Aorta (tissue), 5 donors: ENCODE measurements at regions not wholly inside any gene's neighbourhood (a gene's known extent, or its start where the extent isn't known, plus 50 kb on each side); places are given as distances from the start of the nearest gene placed in this dataset.
"Not testable (repeated sequence)": the region's sequence is repeated elsewhere in the genome, so short reads cannot be mapped to it uniquely, and the experiment has no call there.

Experiments used
- ATAC-seq: fragments of 200-7000 bp; cut with Tn5 transposase; one replicate; pipeline ENCODE4 v1.9.1; 2022; ENCODE audit warnings: moderate library complexity; ENCODE audit not compliant: low FRiP score
- DNase-seq, 2 donors: peaks; one replicate each; pipeline ENCODE4 v3.0.0-alpha.2; 2020
- H3K27ac ChIP-seq, 2 donors: one replicate each; pipeline ENCODE4 v1.5.1; 2013; ENCODE audit warnings: low read length in 2 of 2, mild to moderate bottlenecking in 2 of 2, moderate library complexity in 2 of 2, control low read depth in 1 of 2, inconsistent platforms in 1 of 2, low read depth in 1 of 2
- H3K27me3 ChIP-seq, 2 donors: one replicate each; pipeline ENCODE4 v1.6.1; 2013; ENCODE audit warnings: control low read depth in 1 of 2, low read length in 1 of 2, mild to moderate bottlenecking in 1 of 2, moderate library complexity in 1 of 2; ENCODE audit not compliant: insufficient read depth in 2 of 2, control insufficient read depth in 1 of 2
- H3K36me3 ChIP-seq, 2 donors: one replicate each; pipeline ENCODE4 v1.6.1; 2013; ENCODE audit warnings: control low read depth in 1 of 2, low read length in 1 of 2, mild to moderate bottlenecking in 1 of 2; ENCODE audit not compliant: insufficient read depth in 2 of 2, control insufficient read depth in 1 of 2
- H3K4me1 ChIP-seq, 2 donors: one replicate each; pipeline ENCODE4 v1.6.1; 2013; ENCODE audit warnings: low read length in 2 of 2, control low read depth in 1 of 2, mild to moderate bottlenecking in 1 of 2, moderate library complexity in 1 of 2; ENCODE audit not compliant: insufficient read depth in 2 of 2, control insufficient read depth in 1 of 2
- H3K4me3 ChIP-seq, 2 donors: one replicate each; pipeline ENCODE4 v1.5.1; 2013; ENCODE audit warnings: low read length in 2 of 2, control low read depth in 1 of 2, mild to moderate bottlenecking in 1 of 2
- H3K9me3 ChIP-seq: one replicate; pipeline ENCODE4 v1.6.1; 2013; ENCODE audit warnings: mild to moderate bottlenecking, low read length; ENCODE audit not compliant: control insufficient read depth
- WGBS, 2 donors: extraction: QIAGEN DNeasy Blood & Tissue Kit; methylation state at CpG; one replicate each; pipeline ENCODE4 v1.1.7; 2013; 5-methylcytosine and 5-hydroxymethylcytosine counted together
- intact Hi-C, 2 donors: fragments of 100-400 bp; cut with DNase I; formaldehyde crosslinking; loops; one replicate each; pipeline versions ENCODE4 v1.14.2 to v1.15.0; 2022
- donor health status: healthy with polysubstance abuse.
- donor health status: Bipolar disorder and iron deficiency.
- donor health status: DM: no; HTN: no; CAD: no.
- donor health status: DM: no; HTN: no; CAD: no.
- donor health status: DM: yes; HTN: yes; CAD: no.

DNA sequence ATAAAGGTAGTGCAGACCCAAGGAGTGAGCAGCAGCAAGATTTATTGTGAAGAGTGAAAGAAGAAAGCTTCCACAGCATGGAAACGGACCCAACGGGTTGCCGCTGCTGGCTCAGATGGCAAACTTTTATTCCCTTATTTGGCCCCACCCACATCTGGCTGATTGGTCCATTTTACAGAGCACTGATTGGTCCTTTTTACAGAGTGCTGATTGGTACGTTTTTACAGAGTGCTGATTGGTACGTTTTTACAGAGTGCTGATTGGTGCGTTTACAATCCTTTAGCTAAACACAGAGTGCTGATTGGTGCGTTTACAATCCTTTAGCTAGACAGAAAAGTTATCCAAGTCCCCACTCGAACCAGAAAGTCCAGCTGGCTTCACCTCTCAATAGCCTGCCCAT lies 72.9 kb upstream of the RGPD4 start:
- H3K36me3 ChIP-seq, H3K9me3 ChIP-seq, intact Hi-C loops, H3K27me3 ChIP-seq, H3K4me3 ChIP-seq, H3K27ac ChIP-seq, DNase-seq, H3K4me1 ChIP-seq, ATAC-seq: not testable (repeated sequence)
- WGBS, 2 donors: 90 to 91% methylated on average over 8 of the region's 8 CpGs

DNA sequence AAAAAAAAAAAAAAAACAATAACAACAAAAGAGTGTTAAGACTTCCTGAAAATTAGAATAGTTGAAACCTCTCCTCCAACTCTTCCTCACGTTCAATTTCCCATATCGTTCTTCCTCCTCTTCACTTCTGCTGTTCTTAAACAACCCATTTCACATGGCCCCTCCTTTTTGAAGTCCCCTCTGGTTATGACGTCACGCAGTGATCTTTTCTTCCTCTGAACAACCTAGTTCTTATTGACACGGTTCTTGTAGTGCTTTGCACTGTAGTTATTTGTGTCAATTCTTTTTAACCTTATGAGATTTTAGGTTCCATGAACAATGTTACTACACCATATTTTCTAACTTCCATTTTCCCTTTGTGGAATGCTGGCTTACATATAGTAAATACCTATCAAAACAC lies 69.5 kb upstream of the RGPD4 start:
- DNase-seq (no peak), ATAC-seq (no peak)
- H3K27ac ChIP-seq: no peak overlapping the region
- no peak overlapping the region for H3K4me3 ChIP-seq
- intact Hi-C loops: no loop called here
- WGBS, 2 donors: 88 to 90% methylated on average over 5 of the region's 5 CpGs
- H3K36me3 ChIP-seq: no peaks in the 10 kb centered on the region
- H3K27me3 ChIP-seq: no peaks in the 10 kb centered on the region
- no peaks in the 10 kb centered on the region for H3K9me3 ChIP-seq
- no peaks in the 10 kb centered on the region for H3K4me1 ChIP-seq

GRCh38 chr2:107760620-107761364 lies 65.9 kb upstream of the RGPD4 start:
- H3K4me1 ChIP-seq: no peaks in the 10 kb centered on the region
- no peak overlapping the region for H3K27ac ChIP-seq
- ATAC-seq (no peak), DNase-seq (no peak)
- H3K4me3 ChIP-seq: no peak overlapping the region
- intact Hi-C loops: no loop called here
- H3K27me3 ChIP-seq: no peaks in the 10 kb centered on the region
- peaks cover 3% of the 10 kb centered on the region for H3K9me3 ChIP-seq
- WGBS, 2 donors: 91 to 99% methylated on average over 5 of the region's 5 CpGs
- no peaks in the 10 kb centered on the region for H3K36me3 ChIP-seq

GRCh38 chr2:107772353-107772752 lies 54.3 kb upstream of the RGPD4 start:
- ATAC-seq: no peak
- no peak for DNase-seq
- 89 to 91% methylated on average over 5 of the region's 5 CpGs for WGBS, 2 donors
- no peak overlapping the region for H3K4me3 ChIP-seq
- no peaks in the 10 kb centered on the region for H3K9me3 ChIP-seq
- no peak overlapping the region for H3K27ac ChIP-seq
- no peaks in the 10 kb centered on the region for H3K4me1 ChIP-seq
- no peaks in the 10 kb centered on the region for H3K36me3 ChIP-seq
- intact Hi-C loops: no loop called here
- no peaks in the 10 kb centered on the region for H3K27me3 ChIP-seq

DNA sequence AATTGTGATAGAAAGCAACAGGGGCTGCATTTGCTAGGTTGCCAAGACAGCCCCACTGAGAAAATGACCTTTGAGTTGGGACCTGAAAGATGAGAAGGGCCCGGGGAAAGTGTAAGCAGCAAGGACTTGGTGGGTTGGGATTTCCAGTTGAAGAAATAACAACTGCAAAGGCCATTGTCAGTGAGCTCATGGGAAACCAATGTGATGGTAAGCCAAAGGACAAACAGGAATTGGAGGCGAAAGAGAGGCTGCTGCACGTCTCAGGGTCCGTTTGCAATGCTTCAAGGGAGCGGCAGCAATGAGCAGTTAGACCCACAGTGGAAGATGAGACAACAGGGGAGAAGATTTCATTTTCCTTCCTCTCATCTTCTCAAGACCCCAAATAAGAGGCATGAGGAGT lies 51.5 kb upstream of the RGPD4 start:
- Histone ChIP-seq H3K4me1 (no peaks in the 10 kb centered on the region), H3K27me3 (no peaks in the 10 kb centered on the region), H3K4me3 (no peak overlapping the region), H3K9me3 (no peaks in the 10 kb centered on the region), H3K27ac (no peak overlapping the region), H3K36me3 (no peaks in the 10 kb centered on the region)
- ATAC-seq (no peak), DNase-seq (no peak)
- WGBS, 2 donors: 86 to 89% methylated on average over 5 of the region's 5 CpGs
- intact Hi-C loops: no loop called here

GRCh38 chr2:107775791-107776190 lies 50.9 kb upstream of the RGPD4 start:
- ATAC-seq (no peak), DNase-seq (no peak)
- Histone ChIP-seq H3K4me3 (no peak overlapping the region), H3K9me3 (no peaks in the 10 kb centered on the region), H3K36me3 (no peaks in the 10 kb centered on the region), H3K27me3 (no peaks in the 10 kb centered on the region), H3K27ac (no peak overlapping the region), H3K4me1 (no peaks in the 10 kb centered on the region)
- intact Hi-C loops: no loop called here
- 29 to 33% methylated on average over 1 of the region's 1 CpG for WGBS, 2 donors

- Histone ChIP-seq H3K36me3 (no peaks in the 10 kb centered on the region), H3K4me1 (no peaks in the 10 kb centered on the region), H3K27ac (no peak overlapping the region), H3K9me3 (no peaks in the 10 kb centered on the region), H3K27me3 (no peaks in the 10 kb centered on the region), H3K4me3 (no peak overlapping the region)
- intact Hi-C loops: no loop called here
- 96 to 97% methylated on average over 2 of the region's 2 CpGs for WGBS, 2 donors
- no peak for ATAC-seq
- no peak for DNase-seq
These were observed 50.3 kb upstream of the RGPD4 start for GRCh38 chr2:107776362-107776761.
